Activated T-cell treated with anti-CD3 and anti-CD28 coated beads, Interleukin-2, amount 50 U/mL, for 48 hours (primary cell): ENCODE measurements at regions not wholly inside any gene's neighbourhood (a gene's known extent, or its start where the extent isn't known, plus 50 kb on each side); places are given as distances from the start of the nearest gene placed in this dataset.

Experiments
- DNase-seq, 2 experiments: peaks; one replicate each; pipeline ENCODE4 v3.0.0-alpha.2; 2020

DNA sequence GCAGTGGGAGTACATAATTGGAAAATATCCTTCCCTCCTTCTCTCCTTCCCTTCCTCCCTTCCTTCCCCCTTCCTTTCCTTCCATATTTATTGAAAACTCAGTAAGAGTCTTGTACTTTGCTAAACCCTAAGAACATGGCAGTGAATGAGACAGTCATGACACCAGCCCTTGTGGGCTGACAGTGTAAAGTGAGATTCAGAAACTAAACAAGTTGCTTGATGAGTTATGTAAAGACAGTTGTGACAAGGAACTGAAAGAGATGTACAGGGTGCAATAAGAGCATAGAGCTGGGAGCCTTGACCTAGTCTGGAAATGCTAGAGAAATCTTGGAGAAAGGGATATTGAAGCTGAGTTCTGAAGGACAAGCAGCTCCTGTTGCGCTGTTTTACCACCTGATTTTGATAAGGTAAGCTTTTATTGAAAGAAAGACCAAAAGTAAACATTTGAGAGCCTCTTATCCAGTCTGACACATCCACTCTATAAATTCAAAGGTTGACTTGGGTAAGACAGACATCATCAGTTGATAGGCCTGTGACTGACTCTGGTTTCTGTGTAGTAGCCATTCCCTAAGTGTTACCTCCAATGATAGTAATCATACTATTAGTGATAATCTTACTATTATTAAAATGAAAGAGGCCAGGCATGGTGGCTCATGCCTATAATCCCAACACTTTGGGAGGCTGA, 66.5 kb upstream of the SKOR2 start:
- no peak for DNase-seq

- no peak for DNase-seq
Measured at GRCh38 chr18:47316924-47317323, 65.5 kb upstream of the SKOR2 start.

- DNase-seq: no peak
Measured at GRCh38 chr18:47313901-47314300, 62.4 kb upstream of the SKOR2 start.

GRCh38 chr18:47311585-47311984, 60.1 kb upstream of the SKOR2 start:
- no peak for DNase-seq
